ENCODE measurements at regions not wholly inside any gene's neighbourhood (a gene's known extent, or its start where the extent isn't known, plus 50 kb on each side); places are given as distances from the start of the nearest gene placed in this dataset.

DNA sequence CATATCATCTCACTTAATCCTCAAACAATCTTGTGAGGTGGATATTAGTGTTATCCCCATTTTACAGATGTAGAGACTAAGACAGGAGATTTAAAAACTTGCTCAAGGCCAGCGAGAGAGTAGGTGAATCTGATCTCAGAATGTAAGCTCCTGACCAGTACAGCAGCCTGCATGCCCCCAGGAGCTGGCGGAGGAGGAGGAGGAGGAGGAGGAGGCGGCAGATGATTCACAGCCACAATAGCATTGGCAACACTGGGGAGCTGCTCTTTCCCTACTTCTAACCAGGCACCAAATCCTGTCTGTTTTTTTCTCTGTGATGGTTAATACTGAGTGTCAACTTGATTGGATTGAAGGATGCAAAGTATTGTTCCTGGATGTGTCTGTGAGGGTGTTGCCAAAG lies 243.2 kb downstream of the ATG4C start:
- TF ChIP-seq, protein P1, sequence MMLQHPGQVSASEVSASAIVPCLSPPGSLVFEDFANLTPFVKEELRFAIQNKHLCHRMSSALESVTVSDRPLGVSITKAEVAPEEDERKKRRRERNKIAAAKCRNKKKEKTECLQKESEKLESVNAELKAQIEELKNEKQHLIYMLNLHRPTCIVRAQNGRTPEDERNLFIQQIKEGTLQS (IDR thresholded peaks at IDR 0.05; ENCODE audit: borderline replicate concordance, extremely low read depth, low read depth, low read length): no peak
- TF ChIP-seq EZH2 (IDR thresholded peaks at IDR 0.05; ENCODE audit: borderline replicate concordance, control insufficient read depth, low read depth, low read length): no peak
- TF ChIP-seq POLR2A (IDR thresholded peaks at IDR 0.05; ENCODE audit: low read depth, low read length): no peak
- TF ChIP-seq NR2C2 (IDR thresholded peaks at IDR 0.05; ENCODE audit: borderline replicate concordance, control insufficient read depth, insufficient read length, low read depth): no peak
- no peak for TF ChIP-seq ESRRA (IDR thresholded peaks at IDR 0.05; ENCODE audit: low read length)
- no peak for TF ChIP-seq NRF1 (conservative IDR thresholded peaks at IDR 0.05; ENCODE audit: low read depth, low read length)
- TF ChIP-seq, protein P2, sequence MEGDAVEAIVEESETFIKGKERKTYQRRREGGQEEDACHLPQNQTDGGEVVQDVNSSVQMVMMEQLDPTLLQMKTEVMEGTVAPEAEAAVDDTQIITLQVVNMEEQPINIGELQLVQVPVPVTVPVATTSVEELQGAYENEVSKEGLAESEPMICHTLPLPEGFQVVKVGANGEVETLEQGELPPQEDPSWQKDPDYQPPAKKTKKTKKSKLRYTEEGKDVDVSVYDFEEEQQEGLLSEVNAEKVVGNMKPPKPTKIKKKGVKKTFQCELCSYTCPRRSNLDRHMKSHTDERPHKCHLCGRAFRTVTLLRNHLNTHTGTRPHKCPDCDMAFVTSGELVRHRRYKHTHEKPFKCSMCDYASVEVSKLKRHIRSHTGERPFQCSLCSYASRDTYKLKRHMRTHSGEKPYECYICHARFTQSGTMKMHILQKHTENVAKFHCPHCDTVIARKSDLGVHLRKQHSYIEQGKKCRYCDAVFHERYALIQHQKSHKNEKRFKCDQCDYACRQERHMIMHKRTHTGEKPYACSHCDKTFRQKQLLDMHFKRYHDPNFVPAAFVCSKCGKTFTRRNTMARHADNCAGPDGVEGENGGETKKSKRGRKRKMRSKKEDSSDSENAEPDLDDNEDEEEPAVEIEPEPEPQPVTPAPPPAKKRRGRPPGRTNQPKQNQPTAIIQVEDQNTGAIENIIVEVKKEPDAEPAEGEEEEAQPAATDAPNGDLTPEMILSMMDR (IDR thresholded peaks at IDR 0.05 in 2 of 3, conservative IDR thresholded peaks at IDR 0.05 in 1 of 3; ENCODE audit: control insufficient read depth in 2 of 3, extremely low read depth in 1 of 3, insufficient read depth in 1 of 3, low read depth in 3 of 3, low read length in 3 of 3): no peak
- TF ChIP-seq PML (IDR thresholded peaks at IDR 0.05; ENCODE audit: low read length): no peak
